SK-N-SH (cell line): ENCODE measurements at regions not wholly inside any gene's neighbourhood (a gene's known extent, or its start where the extent isn't known, plus 50 kb on each side); places are given as distances from the start of the nearest gene placed in this dataset.

Experiments used
- CTCF ChIA-PET: fragments of 300-600, 350-600 bp; formaldehyde crosslinking; extraction: SDS; loops from one replicate; lab custom pipeline; 2021; lab: Yijun Ruan, JAX
- POLR2A ChIA-PET: fragments of 350-600 bp; sonication (Branson Sonifier 250); formaldehyde crosslinking; extraction: SDS; loops from one replicate; lab custom pipeline; 2020; ENCODE audit warnings: antibody characterized with exemption, inconsistent platforms; lab: Yijun Ruan, JAX
- DNase-seq: peaks from one replicate; pipeline ENCODE4 v3.0.0; 2012
- H2AFZ ChIP-seq: fragments of 200-600 bp; sonication (generic); 2 replicates; pipeline ENCODE4 v1.8.1; 2016; ENCODE audit warnings: antibody characterized with exemption, mild to moderate bottlenecking, low read depth
- H3F3A ChIP-seq: fragments of 200-600 bp; sonication (generic); replicated peaks from 2 replicates; pipeline ENCODE3; 2016; ENCODE audit warnings: antibody characterized with exemption, mild to moderate bottlenecking; ENCODE audit not compliant: insufficient read depth
- H3K27ac ChIP-seq, 2 experiments: fragments of 200-500 bp in 1 of 2; fragments of 200-600 bp in 1 of 2; sonication (Bioruptor generic) in 1 of 2; sonication (generic), shearing (Covaris generic) in 1 of 2; 2 replicates each; pipeline versions ENCODE4 v1.5.1 to v1.6.1; 2014 to 2016; ENCODE audit warnings: low read depth in 2 of 2, inconsistent platforms in 1 of 2, low read length in 1 of 2, mild to moderate bottlenecking in 1 of 2, mixed read lengths in 1 of 2
- H3K27me3 ChIP-seq: fragments of 200-600 bp; sonication (generic), shearing (Covaris generic); 2 replicates; pipeline ENCODE4 v1.6.1; 2016; ENCODE audit warnings: mixed run types; ENCODE audit not compliant: insufficient read depth
- H3K36me3 ChIP-seq, 2 experiments: fragments of 200-500 bp in 1 of 2; fragments of 200-600 bp in 1 of 2; sonication (Bioruptor generic) in 1 of 2; sonication (generic) in 1 of 2; replicated peaks in 1 of 2; 2 replicates each; pipeline versions ENCODE3 to v1.5.1; 2014 to 2016; ENCODE audit warnings: low read length in 1 of 2, mild to moderate bottlenecking in 1 of 2; ENCODE audit not compliant: insufficient read depth in 2 of 2, control insufficient read depth in 1 of 2
- H3K4me1 ChIP-seq, 2 experiments: fragments of 200-500 bp in 1 of 2; fragments of 200-600 bp in 1 of 2; sonication (Bioruptor generic) in 1 of 2; sonication (generic), shearing (Covaris generic) in 1 of 2; 2 replicates each; pipeline versions ENCODE4 v1.5.1 to v1.6.1; 2014 to 2016; ENCODE audit warnings: low read depth in 1 of 2, low read length in 1 of 2, mixed run types in 1 of 2; ENCODE audit not compliant: insufficient read depth in 2 of 2, control insufficient read depth in 1 of 2
- H3K4me2 ChIP-seq: fragments of 200-600 bp; sonication (generic), shearing (Covaris generic); 2 replicates; pipeline ENCODE4 v1.6.1; 2017; ENCODE audit warnings: mixed run types
- H3K4me3 ChIP-seq, 2 experiments: fragments of 200-500 bp in 1 of 2; fragments of 200-600 bp in 1 of 2; sonication (Bioruptor generic) in 1 of 2; sonication (generic), shearing (Covaris generic) in 1 of 2; 2 replicates each; pipeline versions ENCODE4 v1.5.1 to v1.8.1; 2014 to 2016; ENCODE audit warnings: low read depth in 2 of 2, inconsistent platforms in 1 of 2, low read length in 1 of 2, mild to moderate bottlenecking in 1 of 2, mixed read lengths in 1 of 2, moderate library complexity in 1 of 2
- H3K79me2 ChIP-seq: fragments of 200-600 bp; sonication (generic); 2 replicates; pipeline ENCODE4 v1.8.1; 2017; ENCODE audit warnings: mild to moderate bottlenecking; ENCODE audit not compliant: insufficient read depth
- H3K9ac ChIP-seq: fragments of 200-600 bp; sonication (generic); 2 replicates; pipeline ENCODE4 v1.6.1; 2017; ENCODE audit warnings: mixed run types
- H3K9me2 ChIP-seq: fragments of 200-600 bp; sonication (generic); 2 replicates; pipeline ENCODE4 v1.6.1; 2017; ENCODE audit warnings: mixed run types
- H3K9me3 ChIP-seq: fragments of 200-600 bp; sonication (generic); 2 replicates; pipeline ENCODE4 v1.6.1; 2017; ENCODE audit warnings: mixed run types, mild to moderate bottlenecking, moderate library complexity
- H4K20me1 ChIP-seq: fragments of 200-600 bp; sonication (generic); 2 replicates; pipeline ENCODE4 v1.6.1; 2017; ENCODE audit warnings: mild to moderate bottlenecking, mixed run types; ENCODE audit not compliant: insufficient read depth
- ELF1 ChIP-seq: IDR thresholded peaks from 2 replicates; pipeline ENCODE4 v1.4.0; 2012
- EZH2phosphoT487 ChIP-seq: fragments of 200-600 bp; sonication (generic); IDR thresholded peaks from 2 replicates; pipeline ENCODE4 v1.6.1; 2017; ENCODE audit warnings: low read depth, mixed run types, mild to moderate bottlenecking, antibody characterized with exemption, moderate library complexity, borderline replicate concordance
- FOSL2 ChIP-seq: IDR thresholded peaks from 2 replicates; pipeline ENCODE4 v1.4.0; 2012; ENCODE audit warnings: low read depth, mild to moderate bottlenecking, moderate library complexity, borderline replicate concordance
- FOXJ3 ChIP-seq: sonication (generic); formaldehyde crosslinking; IDR thresholded peaks from 2 replicates; pipeline ENCODE4 v1.5.1; 2020; ENCODE audit warnings: mild to moderate bottlenecking, missing genetic modification reagents
- FOXM1 ChIP-seq: IDR thresholded peaks from 2 replicates; pipeline ENCODE4 v1.4.0; 2012; ENCODE audit warnings: low read depth, mild to moderate bottlenecking
- GABPA ChIP-seq: IDR thresholded peaks from 2 replicates; pipeline ENCODE4 v1.4.0; 2012; ENCODE audit warnings: low read depth, mild to moderate bottlenecking
- IRF3 ChIP-seq: fragments of 150-350 bp; IDR thresholded peaks from 2 replicates; pipeline ENCODE4 v1.6.1; 2016; ENCODE audit warnings: mild to moderate bottlenecking, low read depth, low read length
- JUND ChIP-seq: IDR thresholded peaks from 2 replicates; pipeline ENCODE4 v1.4.0; 2012
- MEF2A ChIP-seq: IDR thresholded peaks from 2 replicates; pipeline ENCODE4 v1.4.0; 2012; ENCODE audit warnings: low read depth, borderline replicate concordance
- NFIC ChIP-seq: IDR thresholded peaks from 2 replicates; pipeline ENCODE4 v1.4.0; 2012; ENCODE audit warnings: borderline replicate concordance
- PBX3 ChIP-seq: IDR thresholded peaks from 2 replicates; pipeline ENCODE4; 2012
- POLR2AphosphoS5 ChIP-seq: IDR thresholded peaks from 2 replicates; pipeline ENCODE4 v1.6.1; 2012; ENCODE audit warnings: low read depth, low read length
- RCOR1 ChIP-seq: fragments of 150-350 bp; IDR thresholded peaks from 2 replicates; pipeline ENCODE4 v1.6.1; 2017; ENCODE audit warnings: antibody characterized with exemption, low read length
- RFX5 ChIP-seq: IDR thresholded peaks from 2 replicates; pipeline ENCODE4 v1.6.1; 2012; ENCODE audit warnings: mild to moderate bottlenecking, improper control_type of control experiment, low read length
- SIN3A ChIP-seq: IDR thresholded peaks from 2 replicates; pipeline ENCODE4 v1.6.1; 2012; ENCODE audit warnings: low read depth, mild to moderate bottlenecking, low read length, moderate library complexity, borderline replicate concordance
- TAF1 ChIP-seq: IDR thresholded peaks from 2 replicates; pipeline ENCODE4 v1.6.1; 2012; ENCODE audit warnings: low read depth, mild to moderate bottlenecking, low read length, moderate library complexity, borderline replicate concordance
- USF1 ChIP-seq: IDR thresholded peaks from 2 replicates; pipeline ENCODE4 v1.4.0; 2012; ENCODE audit warnings: low read depth, borderline replicate concordance
- USF2 ChIP-seq: fragments of 150-350 bp; IDR thresholded peaks from 2 replicates; pipeline ENCODE4 v1.6.1; 2017; ENCODE audit warnings: antibody characterized with exemption, low read length, low read depth, borderline replicate concordance
- YY1 ChIP-seq: IDR thresholded peaks from 2 replicates; pipeline ENCODE4 v1.4.0; 2012; ENCODE audit warnings: low read depth, mild to moderate bottlenecking
- WGBS: methylation state at CpG from one replicate; pipeline ENCODE4 v1.1.6; 2017; ENCODE audit warnings: low lambda C conversion rate; 5-methylcytosine and 5-hydroxymethylcytosine counted together

- Histone ChIP-seq H4K20me1 (no peaks in the 10 kb centered on the region), H3K79me2 (no peaks in the 10 kb centered on the region), H3K4me1 (no peaks in the 10 kb centered on the region), H3K36me3 (no peaks in the 10 kb centered on the region), H3K4me2 (no peak overlapping the region), H3K27me3 (peaks cover 26% of the 10 kb centered on the region; the same call in 1 of the 2 replicates), H3K9me2 (no peaks in the 10 kb centered on the region), H3K27ac (no peak overlapping the region), H3F3A (no peaks in the 10 kb centered on the region), H3K9ac (no peak overlapping the region), H3K4me3 (no peak overlapping the region), H2AFZ (no peak overlapping the region), H3K9me3 (no peaks in the 10 kb centered on the region)
- DNase-seq, result no peak
- CTCF ChIA-PET, result interaction anchor here (0.8 kb wide), 1 partner anchor 404 kb away, joined by 3 read pairs; no protein-coding TSS in a partner anchor
- 24% methylated on average over 9 of the region's 21 CpGs for WGBS
- TF ChIP-seq MEF2A (no peak), RCOR1 (no peak), GABPA (no peak), FOXM1 (no peak), ELF1 (no peak), YY1 (no peak)
- POLR2A ChIA-PET, result interaction anchor here (0.6 kb wide), 1 partner anchor 120 kb away, joined by 3 read pairs; no protein-coding TSS in a partner anchor
Measured at GRCh38 chr22:48256776-48257684, 1494.6 kb downstream of the TBC1D22A start.

GRCh38 chr22:48256041-48256739 lies 1493.7 kb downstream of the TBC1D22A start:
- Histone ChIP-seq H3K79me2 (no peaks in the 10 kb centered on the region), H3K4me3 (no peak overlapping the region), H3K4me2 (no peak overlapping the region), H3K27me3 (peaks cover 26% of the 10 kb centered on the region; the same call in 1 of the 2 replicates), H3K9me3 (no peaks in the 10 kb centered on the region), H3K9ac (no peak overlapping the region), H4K20me1 (no peaks in the 10 kb centered on the region), H2AFZ (no peak overlapping the region), H3K9me2 (no peaks in the 10 kb centered on the region), H3K27ac (no peak overlapping the region), H3F3A (no peaks in the 10 kb centered on the region), H3K36me3 (no peaks in the 10 kb centered on the region), H3K4me1 (no peaks in the 10 kb centered on the region)
- no peak for DNase-seq
- POLR2A ChIA-PET, result no interaction called here
- WGBS, result 18% methylated on average over 7 of the region's 17 CpGs
- CTCF ChIA-PET, result interaction anchor here (0.8 kb wide), 1 partner anchor 405 kb away, joined by 3 read pairs; no protein-coding TSS in a partner anchor
- TF ChIP-seq POLR2AphosphoS5 (no peak), PBX3 (no peak), JUND (no peak), FOSL2 (no peak), EZH2phosphoT487 (no peak), YY1 (no peak), NFIC (no peak), SIN3A (no peak), IRF3 (no peak), USF2 (no peak), USF1 (no peak), RFX5 (no peak), FOXJ3 (CRISPR knock-in tag) (no peak), TAF1 (no peak)
